Stomach (tissue), 8 donors: ENCODE measurements at regions not wholly inside any gene's neighbourhood (a gene's known extent, or its start where the extent isn't known, plus 50 kb on each side); places are given as distances from the start of the nearest gene placed in this dataset.

Experiments
- DNase-seq, 2 donors: peaks; one replicate each; pipeline versions ENCODE4 v3.0.0 to v3.0.0-alpha.2; 2013 to 2019
- H3K27ac ChIP-seq, 5 donors: fragments of 200-600 bp in 4 of 5; sonication (generic) in 4 of 5; one replicate each; pipeline ENCODE4 v1.5.1; 2013 to 2019; ENCODE audit warnings: mild to moderate bottlenecking in 1 of 5, moderate library complexity in 1 of 5
- H3K27me3 ChIP-seq, 3 donors: fragments of 200-600 bp; sonication (generic); one replicate each; pipeline ENCODE4 v1.5.1; 2017 to 2019; ENCODE audit warnings: mixed run types in 1 of 3
- H3K36me3 ChIP-seq, 4 donors: fragments of 200-600 bp; sonication (generic); 1 replicate in 3 of 4; 2 replicates in 1 of 4; pipeline ENCODE4 v1.5.1; 2016 to 2019
- H3K4me1 ChIP-seq, 4 donors: fragments of 200-600 bp; sonication (generic); one replicate each; pipeline ENCODE4 v1.5.1; 2016 to 2019
- H3K4me3 ChIP-seq, 4 donors: fragments of 200-600 bp; sonication (generic) in 3 of 4; one replicate each; pipeline ENCODE4 v1.5.1; 2016 to 2019; ENCODE audit warnings: mild to moderate bottlenecking in 1 of 4
- H3K9me3 ChIP-seq, 4 donors: fragments of 200-600 bp; sonication (generic); one replicate each; pipeline ENCODE4 v1.5.1; 2016 to 2019
- EP300 ChIP-seq: sonication (generic); formaldehyde crosslinking; IDR thresholded peaks from one replicate; pipeline ENCODE4 v1.6.1; 2017; ENCODE audit warnings: antibody characterized with exemption
- POLR2A ChIP-seq, 4 donors: fragments of 450-650 bp; IDR thresholded peaks; one replicate each; pipeline ENCODE4 v1.6.1; 2016; ENCODE audit warnings: antibody characterized with exemption in 4 of 4, control low read depth in 2 of 4, mild to moderate bottlenecking in 1 of 4, moderate library complexity in 1 of 4
- POLR2AphosphoS5 ChIP-seq, 3 donors: sonication (generic); formaldehyde crosslinking; IDR thresholded peaks; one replicate each; pipeline ENCODE4 v1.6.1; 2016; ENCODE audit warnings: antibody characterized with exemption in 3 of 3
- WGBS, 5 donors: extraction: QIAGEN DNeasy Blood & Tissue Kit in 3 of 5; methylation state at CpG; one replicate each; pipeline versions ENCODE4 v1.1.5 to v1.1.7; 2013 to 2018; 5-methylcytosine and 5-hydroxymethylcytosine counted together
- intact Hi-C: fragments of 100-400 bp; cut with DNase I; formaldehyde crosslinking; loops from one replicate; pipeline ENCODE4 v1.15.1; 2023; ENCODE audit warnings: low total_unique reads
- TF ChIP-seq, protein P1 (sequence below), 7 experiments: fragments of 450-650 bp in 4 of 7; fragments of 200-600 bp in 3 of 7; sonication (generic) in 3 of 7; IDR thresholded peaks; one replicate each; pipeline ENCODE4 v1.5.1; 2016 to 2019; ENCODE audit warnings: antibody characterized with exemption in 7 of 7, control low read depth in 2 of 7, mild to moderate bottlenecking in 1 of 7
- donor health status: healthy with polysubstance abuse.
- donor health status: Bipolar disorder and iron deficiency.
- donor health status: healthy.

DNA sequence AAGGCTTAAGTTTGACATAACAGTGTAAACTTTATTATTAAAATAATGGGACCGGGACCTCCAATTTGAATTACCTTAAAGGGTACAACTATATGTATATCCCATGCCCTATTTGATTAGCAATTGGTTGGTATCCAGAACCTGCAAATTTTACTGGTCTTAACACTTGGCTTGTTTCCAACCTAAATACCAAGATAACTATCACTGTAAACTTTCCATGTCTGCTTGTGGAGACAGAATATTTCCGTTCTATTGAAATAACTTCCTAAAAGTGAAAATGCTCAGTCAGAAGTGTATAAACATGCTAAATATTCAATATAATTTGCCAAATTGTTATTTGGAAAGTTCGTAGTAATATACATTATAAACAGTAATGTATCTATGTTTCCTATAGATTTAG lies 154.0 kb downstream of the TMEM47 start:
- DNase-seq, result no peak
- H3K4me3 ChIP-seq, result no peak overlapping the region
- no peak overlapping the region for H3K27ac ChIP-seq
- peaks cover 0 to 19% (median 5%) of the 10 kb centered on the region in 4 donors for H3K9me3 ChIP-seq
- no peaks in the 10 kb centered on the region for H3K4me1 ChIP-seq
- 61 to 71% (median 67%) methylated on average over 3 of the region's 3 CpGs for WGBS, 5 donors
- no peaks in the 10 kb centered on the region for H3K36me3 ChIP-seq
- TF ChIP-seq, protein P1, sequence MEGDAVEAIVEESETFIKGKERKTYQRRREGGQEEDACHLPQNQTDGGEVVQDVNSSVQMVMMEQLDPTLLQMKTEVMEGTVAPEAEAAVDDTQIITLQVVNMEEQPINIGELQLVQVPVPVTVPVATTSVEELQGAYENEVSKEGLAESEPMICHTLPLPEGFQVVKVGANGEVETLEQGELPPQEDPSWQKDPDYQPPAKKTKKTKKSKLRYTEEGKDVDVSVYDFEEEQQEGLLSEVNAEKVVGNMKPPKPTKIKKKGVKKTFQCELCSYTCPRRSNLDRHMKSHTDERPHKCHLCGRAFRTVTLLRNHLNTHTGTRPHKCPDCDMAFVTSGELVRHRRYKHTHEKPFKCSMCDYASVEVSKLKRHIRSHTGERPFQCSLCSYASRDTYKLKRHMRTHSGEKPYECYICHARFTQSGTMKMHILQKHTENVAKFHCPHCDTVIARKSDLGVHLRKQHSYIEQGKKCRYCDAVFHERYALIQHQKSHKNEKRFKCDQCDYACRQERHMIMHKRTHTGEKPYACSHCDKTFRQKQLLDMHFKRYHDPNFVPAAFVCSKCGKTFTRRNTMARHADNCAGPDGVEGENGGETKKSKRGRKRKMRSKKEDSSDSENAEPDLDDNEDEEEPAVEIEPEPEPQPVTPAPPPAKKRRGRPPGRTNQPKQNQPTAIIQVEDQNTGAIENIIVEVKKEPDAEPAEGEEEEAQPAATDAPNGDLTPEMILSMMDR (IDR thresholded peaks at IDR 0.05), result no peak
- TF ChIP-seq POLR2AphosphoS5 (IDR thresholded peaks at IDR 0.05) (no peak), POLR2A (IDR thresholded peaks at IDR 0.05) (no peak), EP300 (no peak)
- intact Hi-C loops, result no loop called here
- no peaks in the 10 kb centered on the region for H3K27me3 ChIP-seq

DNA sequence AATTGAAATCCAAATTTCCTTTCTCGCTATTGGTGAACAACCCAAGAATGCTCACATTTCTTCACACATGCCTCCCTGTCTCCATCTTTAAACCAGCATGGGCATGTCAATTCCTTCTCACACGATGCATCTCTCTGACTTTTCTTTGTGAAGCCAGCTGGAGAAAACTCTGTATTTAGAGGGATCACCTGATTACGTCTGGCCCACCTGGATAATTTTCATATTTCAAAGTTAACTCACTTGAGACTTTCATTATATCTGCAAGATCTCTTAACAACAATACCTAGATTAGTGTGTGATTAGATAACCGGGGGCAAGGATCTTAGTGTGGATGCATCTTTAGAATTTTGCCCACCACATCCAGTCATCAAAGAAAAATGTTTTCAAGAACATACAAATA lies 164.0 kb downstream of the TMEM47 start:
- Histone ChIP-seq H3K4me3 (no peak overlapping the region), H3K4me1 (no peaks in the 10 kb centered on the region), H3K36me3 (no peaks in the 10 kb centered on the region), H3K9me3 (no peaks in the 10 kb centered on the region), H3K27me3 (no peaks in the 10 kb centered on the region), H3K27ac (no peak overlapping the region)
- TF ChIP-seq, protein P1 (IDR thresholded peaks at IDR 0.05), result no peak
- TF ChIP-seq POLR2AphosphoS5 (IDR thresholded peaks at IDR 0.05) (no peak), POLR2A (IDR thresholded peaks at IDR 0.05) (no peak), EP300 (no peak)
- DNase-seq, result no peak
- intact Hi-C loops, result no loop called here
- 60 to 94% (median 84%) methylated on average over 4 of the region's 4 CpGs for WGBS, 5 donors

GRCh38 chrX:34491126-34491525 lies 166.0 kb downstream of the TMEM47 start:
- no peak overlapping the region for H3K27ac ChIP-seq
- H3K36me3 ChIP-seq, result no peaks in the 10 kb centered on the region
- H3K9me3 ChIP-seq, result no peaks in the 10 kb centered on the region
- no peaks in the 10 kb centered on the region for H3K27me3 ChIP-seq
- H3K4me1 ChIP-seq, result no peaks in the 10 kb centered on the region
- DNase-seq, result no peak
- intact Hi-C loops, result no loop called here
- H3K4me3 ChIP-seq, result no peak overlapping the region
- TF ChIP-seq, protein P1 (IDR thresholded peaks at IDR 0.05), result no peak
- no peak for TF ChIP-seq POLR2A (IDR thresholded peaks at IDR 0.05)
- no peak for TF ChIP-seq POLR2AphosphoS5 (IDR thresholded peaks at IDR 0.05)
- TF ChIP-seq EP300, result no peak
- 61 to 83% (median 66%) methylated on average over 2 of the region's 2 CpGs for WGBS, 5 donors

GRCh38 chrX:34487364-34487763 lies 169.7 kb downstream of the TMEM47 start:
- no peaks in the 10 kb centered on the region for H3K27me3 ChIP-seq
- H3K27ac ChIP-seq, result no peak overlapping the region
- H3K4me1 ChIP-seq, result no peaks in the 10 kb centered on the region
- intact Hi-C loops, result no loop called here
- no peaks in the 10 kb centered on the region for H3K36me3 ChIP-seq
- no peaks in the 10 kb centered on the region for H3K9me3 ChIP-seq
- no peak for TF ChIP-seq POLR2A (IDR thresholded peaks at IDR 0.05)
- no peak for TF ChIP-seq POLR2AphosphoS5 (IDR thresholded peaks at IDR 0.05)
- TF ChIP-seq EP300, result no peak
- TF ChIP-seq, protein P1 (IDR thresholded peaks at IDR 0.05), result no peak
- DNase-seq, result no peak
- no peak overlapping the region for H3K4me3 ChIP-seq

DNA sequence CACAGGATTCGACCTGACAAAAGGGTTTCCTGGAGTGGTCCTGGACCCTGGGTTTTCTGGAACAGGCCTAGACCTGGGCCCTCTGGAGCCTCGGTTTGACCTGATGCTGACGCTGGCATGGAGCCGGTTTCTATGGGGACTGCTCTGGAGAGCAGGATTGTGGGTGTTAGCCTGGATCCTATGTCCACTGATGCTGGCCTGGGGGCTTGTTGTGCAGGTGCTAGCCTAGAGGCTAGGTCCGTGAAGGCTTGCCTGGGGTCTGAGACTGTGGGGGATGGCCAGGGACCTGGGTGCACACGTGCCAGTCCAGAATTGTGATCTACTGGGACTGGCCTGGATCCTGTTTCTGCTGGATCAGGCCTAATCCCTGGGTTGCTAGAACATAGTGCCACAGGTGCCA lies 173.1 kb downstream of the TMEM47 start:
- intact Hi-C loops, result no loop called here
- H3K36me3 ChIP-seq, result no peaks in the 10 kb centered on the region
- TF ChIP-seq POLR2A (IDR thresholded peaks at IDR 0.05) (no peak), POLR2AphosphoS5 (IDR thresholded peaks at IDR 0.05) (no peak)
- WGBS, 5 donors, result 62 to 89% (median 68%) methylated on average over 2 to 6 of the region's 6 CpGs
- H3K4me1 ChIP-seq, result no peaks in the 10 kb centered on the region
- no peak for DNase-seq
- no peaks in the 10 kb centered on the region for H3K9me3 ChIP-seq
- no peak overlapping the region for H3K4me3 ChIP-seq
- H3K27me3 ChIP-seq, result no peaks in the 10 kb centered on the region
- H3K27ac ChIP-seq, result no peak overlapping the region
